ENCODE measurements at regions not wholly inside any gene's neighbourhood (a gene's known extent, or its start where the extent isn't known, plus 50 kb on each side); places are given as distances from the start of the nearest gene placed in this dataset.
A peak's percentile ranks its signal among the peaks of the same experiment; 100 is the strongest.

- Histone ChIP-seq H3K4me2 (ENCODE audit: low read length) (no peak overlapping the region), H3K27me3 (ENCODE audit: insufficient read depth, low read depth, low read length) (no peaks in the 10 kb centered on the region), H3K9me3 (ENCODE audit: low read length) (no peaks in the 10 kb centered on the region), H3K27ac (ENCODE audit: low read length) (no peak overlapping the region), H3K9me2 (ENCODE audit: insufficient read depth, low read length) (no peaks in the 10 kb centered on the region), H4K20me1 (ENCODE audit: insufficient read depth) (no peaks in the 10 kb centered on the region), H3K36me3 (ENCODE audit: insufficient read depth, low read length) (no peaks in the 10 kb centered on the region), H3K9ac (ENCODE audit: low read length) (no peak overlapping the region), H3K79me2 (replicated peaks; ENCODE audit: insufficient read depth, low read length) (no peaks in the 10 kb centered on the region), H3K4me3 (ENCODE audit: low read length) (no peak overlapping the region), H3F3A (ENCODE audit: insufficient read depth, low read length, poor library complexity, severe bottlenecking) (no peaks in the 10 kb centered on the region), H2AFZ (ENCODE audit: low read depth, low read length) (no peak overlapping the region)
- TF ChIP-seq RAD21 (conservative IDR thresholded peaks at IDR 0.05): no peak
- no peak for TF ChIP-seq REST (IDR thresholded peaks at IDR 0.05; ENCODE audit: borderline replicate concordance)
- no peak for TF ChIP-seq CTCF (IDR thresholded peaks at IDR 0.05; ENCODE audit: poor library complexity, severe bottlenecking)
- no peak for TF ChIP-seq MXI1 (conservative IDR thresholded peaks at IDR 0.05; ENCODE audit: poor library complexity, severe bottlenecking)
- no peak for TF ChIP-seq POLR2AphosphoS5 (IDR thresholded peaks at IDR 0.05)
- no peak for TF ChIP-seq EP300 (conservative IDR thresholded peaks at IDR 0.05; ENCODE audit: poor library complexity, severe bottlenecking)
- no peak for TF ChIP-seq TAF1 (IDR thresholded peaks at IDR 0.05; ENCODE audit: low read depth)
- no peak for TF ChIP-seq SMC3 (conservative IDR thresholded peaks at IDR 0.05; ENCODE audit: poor library complexity)
- TF ChIP-seq EZH2 (IDR thresholded peaks at IDR 0.05; ENCODE audit: borderline replicate concordance, insufficient read depth, low read length, poor library complexity, severe bottlenecking): no peak
Observed at GRCh38 chr12:42982828-42983227, 393.3 kb upstream of the PRICKLE1 start.

- Histone ChIP-seq H3K79me2 (replicated peaks; ENCODE audit: insufficient read depth, low read length) (no peaks in the 10 kb centered on the region), H3K9ac (ENCODE audit: low read length) (no peak overlapping the region), H3K27ac (ENCODE audit: low read length) (peak overlapping the region; percentile 12), H4K20me1 (ENCODE audit: insufficient read depth) (no peaks in the 10 kb centered on the region), H3K4me3 (ENCODE audit: low read length) (no peak overlapping the region), H3F3A (ENCODE audit: insufficient read depth, low read length, poor library complexity, severe bottlenecking) (no peaks in the 10 kb centered on the region), H3K36me3 (ENCODE audit: insufficient read depth, low read length) (no peaks in the 10 kb centered on the region), H3K27me3 (ENCODE audit: insufficient read depth, low read depth, low read length) (no peaks in the 10 kb centered on the region), H3K9me2 (ENCODE audit: insufficient read depth, low read length) (no peaks in the 10 kb centered on the region), H2AFZ (ENCODE audit: low read depth, low read length) (no peak overlapping the region), H3K9me3 (ENCODE audit: low read length) (no peaks in the 10 kb centered on the region), H3K4me2 (ENCODE audit: low read length) (no peak overlapping the region)
- TF ChIP-seq EP300 (conservative IDR thresholded peaks at IDR 0.05; ENCODE audit: poor library complexity, severe bottlenecking) (no peak), SMC3 (conservative IDR thresholded peaks at IDR 0.05; ENCODE audit: poor library complexity) (no peak), MXI1 (conservative IDR thresholded peaks at IDR 0.05; ENCODE audit: poor library complexity, severe bottlenecking) (no peak), POLR2AphosphoS5 (IDR thresholded peaks at IDR 0.05) (no peak), EZH2 (IDR thresholded peaks at IDR 0.05; ENCODE audit: borderline replicate concordance, insufficient read depth, low read length, poor library complexity, severe bottlenecking) (no peak), RAD21 (conservative IDR thresholded peaks at IDR 0.05) (no peak), CTCF (IDR thresholded peaks at IDR 0.05; ENCODE audit: poor library complexity, severe bottlenecking) (no peak), TAF1 (IDR thresholded peaks at IDR 0.05; ENCODE audit: low read depth) (no peak), REST (IDR thresholded peaks at IDR 0.05; ENCODE audit: borderline replicate concordance) (no peak)
Observed at GRCh38 chr12:42981379-42981778, 391.8 kb upstream of the PRICKLE1 start.
